HepG2 (cell line): ENCODE measurements at regions not wholly inside any gene's neighbourhood (a gene's known extent, or its start where the extent isn't known, plus 50 kb on each side); places are given as distances from the start of the nearest gene placed in this dataset.

Experiments used
- ATAC-seq: fragments of 200-7000 bp; cut with Tn5 transposase; 3 replicates; pipeline ENCODE4 v1.9.1; 2020; ENCODE audit warnings: mild to moderate bottlenecking, moderate library complexity
- BruUV-seq: library from RNA; stranded (reverse); fragments of 400-500 nt; replicated peaks from 2 replicates; lab custom pipeline; 2021; lab: Mats Ljungman, UMichigan
- CTCF ChIA-PET: fragments of 300-600 bp; formaldehyde crosslinking; extraction: SDS; loops from one replicate; lab custom pipeline; 2021; ENCODE audit warnings: low total read pairs, inconsistent platforms, low intra/inter-chr PET ratio; lab: Yijun Ruan, JAX
- POLR2A ChIA-PET: fragments of 350-600 bp; sonication (Branson Sonifier 250); formaldehyde crosslinking; loops from one replicate; lab custom pipeline; 2020; ENCODE audit warnings: antibody characterized with exemption, inconsistent platforms; lab: Yijun Ruan, JAX
- DNase-seq: peaks from one replicate; pipeline ENCODE4 v3.0.0-alpha.2; 2015; ENCODE audit warnings: low spot score
- FAIRE-seq: peaks from 3 replicates; lab custom pipeline; 2011; peaks lifted over from hg19 to GRCh38; lab: Jason Lieb, UNC
- H2AFZ ChIP-seq: one replicate; pipeline ENCODE4 v1.6.1; 2011; ENCODE audit warnings: low read length, inconsistent platforms
- H3K27ac ChIP-seq: fragments of 300-600 bp; 3 replicates; pipeline ENCODE4 v1.8.0; 2011; ENCODE audit warnings: mixed run types, mild to moderate bottlenecking, mixed read lengths, low read length, inconsistent platforms; ENCODE audit not compliant: insufficient read depth; ENCODE audit errors: extremely low read length
- H3K27me3 ChIP-seq, 2 experiments: fragments of 200-600 bp in 1 of 2; 2 replicates in 1 of 2; 3 replicates in 1 of 2; pipeline versions ENCODE4 v1.6.0 to v1.8.0; 2011; ENCODE audit warnings: low read length in 2 of 2, mild to moderate bottlenecking in 2 of 2, moderate library complexity in 2 of 2, inconsistent platforms in 1 of 2; ENCODE audit not compliant: insufficient read depth in 2 of 2, control insufficient read depth in 1 of 2
- H3K36me3 ChIP-seq, 2 experiments: fragments of 200-600 bp in 1 of 2; replicated peaks in 1 of 2; 2 replicates in 1 of 2; 3 replicates in 1 of 2; pipeline versions ENCODE4 v1.5.1 to v1.8.0; 2011; ENCODE audit warnings: low read length in 2 of 2, inconsistent platforms in 1 of 2; ENCODE audit not compliant: insufficient read depth in 2 of 2, control insufficient read depth in 1 of 2
- H3K4me1 ChIP-seq: 2 replicates; pipeline ENCODE4 v1.5.1; 2012; ENCODE audit warnings: low read length, inconsistent platforms; ENCODE audit not compliant: insufficient read depth
- H3K4me2 ChIP-seq: 2 replicates; pipeline ENCODE4 v1.6.0; 2011; ENCODE audit warnings: low read depth, low read length, inconsistent platforms
- H3K4me3 ChIP-seq, 3 experiments: fragments of 200-600 bp in 1 of 3; sonication (generic), shearing (Covaris generic) in 1 of 3; replicated peaks in 1 of 3; 2 replicates each; pipeline ENCODE4 v1.5.1; 2011 to 2016; ENCODE audit warnings: low read length in 3 of 3, inconsistent platforms in 2 of 3, low read depth in 2 of 3, mild to moderate bottlenecking in 2 of 3, control low read depth in 1 of 3, mixed read lengths in 1 of 3; ENCODE audit not compliant: insufficient read depth in 1 of 3
- H3K79me2 ChIP-seq: one replicate; pipeline ENCODE4 v1.6.1; 2011; ENCODE audit warnings: low read length, inconsistent platforms; ENCODE audit not compliant: insufficient read depth
- H3K9ac ChIP-seq: 2 replicates; pipeline ENCODE4 v1.6.0; 2011; ENCODE audit warnings: mild to moderate bottlenecking, low read depth, low read length, inconsistent platforms; ENCODE audit not compliant: insufficient read depth
- H3K9me3 ChIP-seq: 2 replicates; pipeline ENCODE4 v1.5.1; 2012; ENCODE audit warnings: mild to moderate bottlenecking, low read length
- H4K20me1 ChIP-seq: 2 replicates; pipeline ENCODE4 v1.6.0; 2011; ENCODE audit warnings: inconsistent platforms, mild to moderate bottlenecking, low read length, moderate library complexity; ENCODE audit not compliant: insufficient read depth
- AHR ChIP-seq: IDR thresholded peaks from 2 replicates; pipeline ENCODE4 v1.6.1; 2018; ENCODE audit warnings: missing genetic modification reagents, missing compliant biosample characterization
- BHLHE40 ChIP-seq: IDR thresholded peaks from 2 replicates; pipeline ENCODE4 v1.6.1; 2011; ENCODE audit warnings: low read length, improper control_type of control experiment
- GATA4 ChIP-seq: sonication (generic); IDR thresholded peaks from 2 replicates; pipeline ENCODE4 v1.6.1; 2016; ENCODE audit warnings: antibody characterized with exemption, low read depth, borderline replicate concordance
- HHEX ChIP-seq: IDR thresholded peaks from 2 replicates; pipeline ENCODE4 v1.6.1; 2016; ENCODE audit warnings: control low read depth
- HMG20A ChIP-seq: IDR thresholded peaks from 2 replicates; pipeline ENCODE4 v1.6.1; 2016; ENCODE audit warnings: borderline replicate concordance
- NAIF1 ChIP-seq: sonication (generic); formaldehyde crosslinking; IDR thresholded peaks from 2 replicates; pipeline ENCODE4 v1.5.0; 2020; ENCODE audit warnings: mild to moderate bottlenecking, missing genetic modification reagents, borderline replicate concordance
- NR3C1 ChIP-seq: sonication (generic); formaldehyde crosslinking; IDR thresholded peaks from 2 replicates; pipeline ENCODE4 v1.4.0; 2020; ENCODE audit warnings: missing genetic modification reagents
- PCBP1 ChIP-seq: fragments of 200-400 bp; formaldehyde crosslinking; IDR thresholded peaks from 2 replicates; pipeline ENCODE4 v1.6.1; 2017; ENCODE audit warnings: mild to moderate bottlenecking, low read depth, low read length, borderline replicate concordance
- RCOR2 ChIP-seq: IDR thresholded peaks from 2 replicates; pipeline ENCODE4 v1.6.1; 2016; ENCODE audit warnings: missing biosample characterization, missing genetic modification reagents
- SCMH1 ChIP-seq: sonication (generic); formaldehyde crosslinking; IDR thresholded peaks from 2 replicates; pipeline ENCODE4 v1.9.0; 2021; ENCODE audit warnings: missing genetic modification reagents, mild to moderate bottlenecking, borderline replicate concordance
- TMF1 ChIP-seq: sonication (generic); formaldehyde crosslinking; IDR thresholded peaks from 2 replicates; pipeline ENCODE4 v1.8.1; 2022; ENCODE audit warnings: low read depth, missing genetic modification reagents
- ZBTB7A ChIP-seq: sonication (generic); formaldehyde crosslinking; IDR thresholded peaks from 2 replicates; pipeline ENCODE4 v1.8.0; 2022; ENCODE audit warnings: mild to moderate bottlenecking, missing genetic modification reagents
- ZFP41 ChIP-seq: sonication (generic); formaldehyde crosslinking; IDR thresholded peaks from 2 replicates; pipeline ENCODE4 v1.4.0; 2020; ENCODE audit warnings: mild to moderate bottlenecking, missing genetic modification reagents, borderline replicate concordance
- ZKSCAN5 ChIP-seq: sonication (generic); formaldehyde crosslinking; IDR thresholded peaks from 2 replicates; pipeline ENCODE4 v1.5.1; 2020; ENCODE audit warnings: mild to moderate bottlenecking, missing genetic modification reagents
- ZNF782 ChIP-seq: sonication (generic); formaldehyde crosslinking; IDR thresholded peaks from 2 replicates; pipeline ENCODE4 v1.4.0; 2020; ENCODE audit warnings: missing genetic modification reagents, mild to moderate bottlenecking, borderline replicate concordance
- ZNF83 ChIP-seq: sonication (generic); formaldehyde crosslinking; IDR thresholded peaks from 2 replicates; pipeline ENCODE4 v1.4.0; 2020; ENCODE audit warnings: missing genetic modification reagents, mild to moderate bottlenecking, borderline replicate concordance
- ZNF841 ChIP-seq: sonication (generic); formaldehyde crosslinking; IDR thresholded peaks from 2 replicates; pipeline ENCODE4 v1.8.1; 2023; ENCODE audit warnings: missing genetic modification reagents, borderline replicate concordance
- ZSCAN29 ChIP-seq: sonication (generic); formaldehyde crosslinking; conservative IDR thresholded peaks from 2 replicates; pipeline ENCODE4 v1.4.0; 2020; ENCODE audit warnings: mild to moderate bottlenecking, missing genetic modification reagents
- WGBS: methylation state at CpG from one replicate; pipeline ENCODE4 v1.1.6; 2017; ENCODE audit warnings: low lambda C conversion rate; 5-methylcytosine and 5-hydroxymethylcytosine counted together
- in situ Hi-C: cut with HindIII; loops from 2 replicates; pipeline ENCODE4 v1.10.0; 2017; ENCODE audit warnings: low pct_unique_long_range_greater_than_20kb; ENCODE audit not compliant: extremely low pct_ligation_motif_present
- intact Hi-C: fragments of 100-400 bp; cut with micrococcal nuclease; formaldehyde crosslinking; loops from one replicate; pipeline ENCODE4 v1.10.0; 2022; ENCODE audit not compliant: unreplicated experiment
- TF ChIP-seq, protein P1 (sequence below): IDR thresholded peaks from 2 replicates; pipeline ENCODE4 v1.6.1; 2016; ENCODE audit warnings: missing biosample characterization, missing genetic modification reagents, low read depth
- TF ChIP-seq, protein P2 (sequence below): sonication (generic); formaldehyde crosslinking; IDR thresholded peaks from 2 replicates; pipeline ENCODE4 v1.5.0; 2020; ENCODE audit warnings: missing genetic modification reagents
- TF ChIP-seq, protein P3 (sequence below): sonication (generic); formaldehyde crosslinking; IDR thresholded peaks from 2 replicates; pipeline ENCODE4 v1.5.1; 2020; ENCODE audit warnings: mild to moderate bottlenecking, missing genetic modification reagents, moderate library complexity

DNA sequence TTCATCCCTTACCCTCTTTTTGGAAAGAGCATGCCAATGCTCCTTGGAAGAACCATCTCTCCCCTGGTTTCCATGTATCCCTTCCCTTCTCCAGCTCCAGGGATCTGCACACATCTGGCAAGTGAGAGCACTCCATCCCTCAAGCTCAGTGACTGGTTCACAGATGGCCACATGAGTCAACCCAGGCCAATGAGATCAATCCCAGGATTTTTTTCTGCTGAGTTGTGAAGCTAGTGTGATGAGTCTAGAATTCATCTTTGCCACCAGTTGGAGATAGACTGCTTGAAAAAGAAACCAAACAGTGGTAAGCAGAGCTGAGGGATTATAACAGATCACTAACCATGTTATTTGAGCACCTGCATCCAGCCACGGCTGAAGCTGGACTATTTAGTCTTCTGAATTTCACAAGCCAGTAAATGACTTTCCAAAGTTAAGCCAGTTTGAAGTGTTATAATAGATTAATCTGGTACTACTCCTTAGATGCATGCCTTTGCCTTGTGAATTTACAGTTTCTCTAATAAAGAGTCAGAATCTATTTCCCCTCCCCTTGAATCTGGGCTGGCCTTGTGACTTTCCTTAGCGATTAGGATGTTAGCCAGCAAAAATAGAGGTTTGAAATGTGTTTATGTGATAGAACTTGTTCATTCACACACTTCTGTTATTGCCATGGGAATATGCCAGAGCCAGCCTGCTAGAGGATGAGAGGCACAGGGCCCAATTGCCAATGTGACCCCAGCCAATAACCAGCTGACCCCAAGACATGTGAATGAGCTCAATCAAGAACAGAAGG is 159.8 kb downstream of the WNT5A start (continued):
- TF ChIP-seq ZSCAN29 (CRISPR knock-in tag) (no peak), TMF1 (CRISPR knock-in tag) (no peak), SCMH1 (no peak)

DNA sequence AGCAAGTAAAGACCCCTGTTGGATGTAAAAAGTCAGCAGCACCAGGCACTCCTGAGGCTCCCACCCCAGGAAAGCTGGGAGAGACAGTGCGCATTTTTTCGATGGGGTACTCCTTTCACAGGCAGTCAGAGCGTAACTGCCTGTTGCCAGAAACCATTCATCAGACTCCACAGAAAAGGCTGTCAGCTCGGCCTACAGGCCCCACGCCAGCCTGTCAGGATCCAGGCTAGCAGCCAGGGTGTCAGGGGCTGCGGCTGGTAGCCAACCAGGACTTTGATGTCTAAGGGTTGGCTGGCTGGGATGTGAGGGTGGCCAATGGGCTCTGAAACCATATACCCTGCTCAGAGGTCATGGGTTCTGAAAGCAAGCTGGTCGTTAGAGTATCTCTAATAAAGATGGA is 164.5 kb downstream of the WNT5A start:
- 18% methylated on average over 7 of the region's 7 CpGs for WGBS
- no peak for DNase-seq
- intact Hi-C loops (no loop called here), in situ Hi-C loops (no loop called here)
- no peak for ATAC-seq
- no peaks in the 10 kb centered on the region for H3K79me2 ChIP-seq
- no peaks in the 10 kb centered on the region for H3K4me1 ChIP-seq
- BruUV-seq: no TSS peak
- H3K4me2 ChIP-seq: no peak overlapping the region
- FAIRE-seq: no peak
- H3K9ac ChIP-seq: no peak overlapping the region
- H3K36me3 ChIP-seq: no peaks in the 10 kb centered on the region
- no peaks in the 10 kb centered on the region for H3K9me3 ChIP-seq
- ChIA-PET CTCF (no interaction called here), POLR2A (no interaction called here)
- H3K27me3 ChIP-seq: no peaks in the 10 kb centered on the region
- no peaks in the 10 kb centered on the region for H4K20me1 ChIP-seq
- no peak overlapping the region for H2AFZ ChIP-seq
- TF ChIP-seq HMG20A (no peak), ZFP41 (no peak), NAIF1 (CRISPR knock-in tag) (no peak), ZNF841 (no peak), PCBP1 (no peak), ZNF83 (CRISPR knock-in tag) (no peak), ZBTB7A (CRISPR knock-in tag) (no peak), NR3C1 (CRISPR knock-in tag) (no peak), ZNF782 (CRISPR knock-in tag) (no peak), RCOR2 (CRISPR knock-in tag) (no peak), GATA4 (no peak), BHLHE40 (no peak), HHEX (CRISPR knock-in tag) (no peak), ZKSCAN5 (CRISPR knock-in tag) (no peak), AHR (CRISPR knock-in tag) (no peak)
- TF ChIP-seq, protein P1, sequence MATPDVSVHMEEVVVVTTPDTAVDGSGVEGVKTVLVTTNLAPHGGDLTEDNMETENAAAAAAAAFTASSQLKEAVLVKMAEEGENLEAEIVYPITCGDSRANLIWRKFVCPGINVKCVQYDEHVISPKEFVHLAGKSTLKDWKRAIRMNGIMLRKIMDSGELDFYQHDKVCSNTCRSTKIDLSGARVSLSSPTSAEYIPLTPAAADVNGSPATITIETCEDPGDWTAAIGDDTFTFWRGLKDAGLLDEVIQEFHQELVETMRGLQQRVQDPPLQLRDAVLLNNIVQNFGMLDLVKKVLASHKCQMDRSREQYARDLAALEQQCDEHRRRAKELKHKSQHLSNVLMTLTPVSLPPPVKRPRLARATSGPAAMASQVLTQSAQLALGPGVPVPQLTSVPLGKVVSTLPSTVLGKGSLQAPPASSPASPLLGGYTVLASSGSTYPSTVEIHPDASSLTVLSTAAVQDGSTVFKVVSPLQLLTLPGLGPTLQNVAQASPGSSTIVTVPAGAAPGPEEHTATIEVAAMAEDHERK (CRISPR knock-in tag): no peak
- TF ChIP-seq, protein P2, sequence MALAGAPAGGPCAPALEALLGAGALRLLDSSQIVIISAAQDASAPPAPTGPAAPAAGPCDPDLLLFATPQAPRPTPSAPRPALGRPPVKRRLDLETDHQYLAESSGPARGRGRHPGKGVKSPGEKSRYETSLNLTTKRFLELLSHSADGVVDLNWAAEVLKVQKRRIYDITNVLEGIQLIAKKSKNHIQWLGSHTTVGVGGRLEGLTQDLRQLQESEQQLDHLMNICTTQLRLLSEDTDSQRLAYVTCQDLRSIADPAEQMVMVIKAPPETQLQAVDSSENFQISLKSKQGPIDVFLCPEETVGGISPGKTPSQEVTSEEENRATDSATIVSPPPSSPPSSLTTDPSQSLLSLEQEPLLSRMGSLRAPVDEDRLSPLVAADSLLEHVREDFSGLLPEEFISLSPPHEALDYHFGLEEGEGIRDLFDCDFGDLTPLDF (CRISPR knock-in tag): no peak
- TF ChIP-seq, protein P3, sequence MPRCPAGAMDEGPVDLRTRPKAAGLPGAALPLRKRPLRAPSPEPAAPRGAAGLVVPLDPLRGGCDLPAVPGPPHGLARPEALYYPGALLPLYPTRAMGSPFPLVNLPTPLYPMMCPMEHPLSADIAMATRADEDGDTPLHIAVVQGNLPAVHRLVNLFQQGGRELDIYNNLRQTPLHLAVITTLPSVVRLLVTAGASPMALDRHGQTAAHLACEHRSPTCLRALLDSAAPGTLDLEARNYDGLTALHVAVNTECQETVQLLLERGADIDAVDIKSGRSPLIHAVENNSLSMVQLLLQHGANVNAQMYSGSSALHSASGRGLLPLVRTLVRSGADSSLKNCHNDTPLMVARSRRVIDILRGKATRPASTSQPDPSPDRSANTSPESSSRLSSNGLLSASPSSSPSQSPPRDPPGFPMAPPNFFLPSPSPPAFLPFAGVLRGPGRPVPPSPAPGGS: no peak
- H3K27ac ChIP-seq: no peak overlapping the region
- no peak overlapping the region for H3K4me3 ChIP-seq
